ENCODE measurements at regions not wholly inside any gene's neighbourhood (a gene's known extent, or its start where the extent isn't known, plus 50 kb on each side); places are given as distances from the start of the nearest gene placed in this dataset.

DNA sequence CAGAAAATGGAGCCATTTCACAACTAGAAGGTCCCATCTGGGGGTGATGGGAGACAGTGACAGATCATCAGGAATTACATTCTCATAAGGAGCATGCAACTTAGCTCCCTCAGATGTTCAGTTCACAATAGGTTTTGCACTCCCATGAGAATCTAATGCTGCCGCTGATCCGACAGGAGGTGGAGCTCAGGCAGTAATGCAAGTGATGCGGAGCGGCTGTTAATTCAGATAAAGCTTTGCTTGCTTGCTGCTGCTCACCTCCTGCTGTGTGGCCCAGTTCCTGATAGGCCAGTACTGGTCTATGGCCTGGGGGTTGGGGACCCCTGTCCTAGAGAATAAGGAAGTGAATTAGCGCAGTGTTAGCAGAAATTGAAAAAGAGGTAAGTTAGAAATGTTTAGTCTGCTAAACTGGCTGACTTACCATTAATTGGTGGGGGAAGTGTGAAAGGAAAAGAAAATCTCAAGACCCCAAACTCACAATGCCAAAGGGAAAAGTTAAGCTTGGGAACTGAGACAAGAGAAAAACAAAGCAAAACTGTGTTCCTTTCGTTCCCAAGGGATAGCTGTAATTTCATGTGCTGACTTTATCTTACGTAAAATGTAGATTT is 76.4 kb downstream of the LYZL2 start (continued):
- TF ChIP-seq, protein P1, sequence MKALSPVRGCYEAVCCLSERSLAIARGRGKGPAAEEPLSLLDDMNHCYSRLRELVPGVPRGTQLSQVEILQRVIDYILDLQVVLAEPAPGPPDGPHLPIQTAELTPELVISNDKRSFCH (CRISPR knock-in tag; IDR thresholded peaks at IDR 0.05), result no peak
- TF ChIP-seq, protein P1 (tag; IDR thresholded peaks at IDR 0.05), result no peak
- TF ChIP-seq ZNF174 (CRISPR knock-in tag; IDR thresholded peaks at IDR 0.05) (no peak), NELFE (IDR thresholded peaks at IDR 0.05; ENCODE audit: insufficient read depth, insufficient read length) (no peak), SMC3 (conservative IDR thresholded peaks at IDR 0.05; ENCODE audit: insufficient read depth, low read depth, low read length) (no peak), ZNF384 (IDR thresholded peaks at IDR 0.05; ENCODE audit: low read depth, low read length) (no peak), ARNT (IDR thresholded peaks at IDR 0.05) (peak in 1 of 2 experiments; percentile 68; a peak in 2 of 4 replicates), RBM15 (IDR thresholded peaks at IDR 0.05; ENCODE audit: insufficient read depth, low read length) (no peak), MAZ (CRISPR knock-in tag; conservative IDR thresholded peaks at IDR 0.05 in 1 of 2, IDR thresholded peaks at IDR 0.05 in 1 of 2) (no peak; a peak in 1 of 4 replicates), ZHX1 (conservative IDR thresholded peaks at IDR 0.05; ENCODE audit: low read length) (no peak), CXXC5 (CRISPR knock-in tag; IDR thresholded peaks at IDR 0.05) (peak; percentile 58), ATF1 (CRISPR knock-in tag; IDR thresholded peaks at IDR 0.05) (no peak), ATF1 (tag; IDR thresholded peaks at IDR 0.05) (peak; percentile 61), USF1 (CRISPR knock-in tag; IDR thresholded peaks at IDR 0.05) (no peak), ZFX (CRISPR knock-in tag; IDR thresholded peaks at IDR 0.05) (peak; percentile 40; the same call in 1 of the 2 replicates), RB1 (IDR thresholded peaks at IDR 0.05; ENCODE audit: low read depth) (no peak), KLF16 (IDR thresholded peaks at IDR 0.05) (peak; percentile 84; the same call in 1 of the 2 replicates), CREBBP (IDR thresholded peaks at IDR 0.05; ENCODE audit: low read depth, low read length) (no peak), PHF8 (IDR thresholded peaks at IDR 0.05; ENCODE audit: borderline replicate concordance, low read length) (no peak), POLR2B (IDR thresholded peaks at IDR 0.05; ENCODE audit: low read depth, partially characterized antibody) (peak; percentile 21), KDM2B (CRISPR knock-in tag; IDR thresholded peaks at IDR 0.05) (no peak), HNRNPK (IDR thresholded peaks at IDR 0.05; ENCODE audit: low read depth, low read length, poor library complexity, severe bottlenecking) (no peak)
- TF ChIP-seq, protein P2, sequence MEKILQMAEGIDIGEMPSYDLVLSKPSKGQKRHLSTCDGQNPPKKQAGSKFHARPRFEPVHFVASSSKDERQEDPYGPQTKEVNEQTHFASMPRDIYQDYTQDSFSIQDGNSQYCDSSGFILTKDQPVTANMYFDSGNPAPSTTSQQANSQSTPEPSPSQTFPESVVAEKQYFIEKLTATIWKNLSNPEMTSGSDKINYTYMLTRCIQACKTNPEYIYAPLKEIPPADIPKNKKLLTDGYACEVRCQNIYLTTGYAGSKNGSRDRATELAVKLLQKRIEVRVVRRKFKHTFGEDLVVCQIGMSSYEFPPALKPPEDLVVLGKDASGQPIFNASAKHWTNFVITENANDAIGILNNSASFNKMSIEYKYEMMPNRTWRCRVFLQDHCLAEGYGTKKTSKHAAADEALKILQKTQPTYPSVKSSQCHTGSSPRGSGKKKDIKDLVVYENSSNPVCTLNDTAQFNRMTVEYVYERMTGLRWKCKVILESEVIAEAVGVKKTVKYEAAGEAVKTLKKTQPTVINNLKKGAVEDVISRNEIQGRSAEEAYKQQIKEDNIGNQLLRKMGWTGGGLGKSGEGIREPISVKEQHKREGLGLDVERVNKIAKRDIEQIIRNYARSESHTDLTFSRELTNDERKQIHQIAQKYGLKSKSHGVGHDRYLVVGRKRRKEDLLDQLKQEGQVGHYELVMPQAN (IDR thresholded peaks at IDR 0.05; ENCODE audit: borderline replicate concordance), result no peak
- TF ChIP-seq, protein P3, sequence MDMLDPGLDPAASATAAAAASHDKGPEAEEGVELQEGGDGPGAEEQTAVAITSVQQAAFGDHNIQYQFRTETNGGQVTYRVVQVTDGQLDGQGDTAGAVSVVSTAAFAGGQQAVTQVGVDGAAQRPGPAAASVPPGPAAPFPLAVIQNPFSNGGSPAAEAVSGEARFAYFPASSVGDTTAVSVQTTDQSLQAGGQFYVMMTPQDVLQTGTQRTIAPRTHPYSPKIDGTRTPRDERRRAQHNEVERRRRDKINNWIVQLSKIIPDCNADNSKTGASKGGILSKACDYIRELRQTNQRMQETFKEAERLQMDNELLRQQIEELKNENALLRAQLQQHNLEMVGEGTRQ (CRISPR knock-in tag; IDR thresholded peaks at IDR 0.05), result no peak

All from K562 (cell line).